ENCODE measurements at regions not wholly inside any gene's neighbourhood (a gene's known extent, or its start where the extent isn't known, plus 50 kb on each side); places are given as distances from the start of the nearest gene placed in this dataset.

DNA sequence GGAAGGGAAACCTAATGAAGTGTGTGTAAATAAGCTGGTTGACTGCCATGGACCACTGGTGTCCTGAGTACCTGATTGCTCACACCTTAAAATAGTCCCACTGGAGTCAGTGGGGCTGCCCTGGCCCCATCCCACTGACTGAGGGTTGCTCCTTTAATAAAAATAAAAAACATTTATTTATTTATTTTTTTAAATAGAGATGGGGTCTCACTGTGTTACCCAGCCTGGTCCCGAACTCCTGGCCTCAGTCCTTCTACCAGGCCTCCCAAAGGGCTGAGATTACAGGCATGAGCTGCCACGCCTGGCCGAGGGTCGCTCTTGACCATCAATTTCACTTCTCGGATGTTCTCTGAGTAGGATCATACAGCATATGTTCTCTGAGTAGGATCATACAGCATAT, 394.2 kb upstream of the IRX2 start:
- TF ChIP-seq, protein P1, sequence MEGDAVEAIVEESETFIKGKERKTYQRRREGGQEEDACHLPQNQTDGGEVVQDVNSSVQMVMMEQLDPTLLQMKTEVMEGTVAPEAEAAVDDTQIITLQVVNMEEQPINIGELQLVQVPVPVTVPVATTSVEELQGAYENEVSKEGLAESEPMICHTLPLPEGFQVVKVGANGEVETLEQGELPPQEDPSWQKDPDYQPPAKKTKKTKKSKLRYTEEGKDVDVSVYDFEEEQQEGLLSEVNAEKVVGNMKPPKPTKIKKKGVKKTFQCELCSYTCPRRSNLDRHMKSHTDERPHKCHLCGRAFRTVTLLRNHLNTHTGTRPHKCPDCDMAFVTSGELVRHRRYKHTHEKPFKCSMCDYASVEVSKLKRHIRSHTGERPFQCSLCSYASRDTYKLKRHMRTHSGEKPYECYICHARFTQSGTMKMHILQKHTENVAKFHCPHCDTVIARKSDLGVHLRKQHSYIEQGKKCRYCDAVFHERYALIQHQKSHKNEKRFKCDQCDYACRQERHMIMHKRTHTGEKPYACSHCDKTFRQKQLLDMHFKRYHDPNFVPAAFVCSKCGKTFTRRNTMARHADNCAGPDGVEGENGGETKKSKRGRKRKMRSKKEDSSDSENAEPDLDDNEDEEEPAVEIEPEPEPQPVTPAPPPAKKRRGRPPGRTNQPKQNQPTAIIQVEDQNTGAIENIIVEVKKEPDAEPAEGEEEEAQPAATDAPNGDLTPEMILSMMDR (IDR thresholded peaks at IDR 0.05) = no peak
- no peak for TF ChIP-seq POLR2A (IDR thresholded peaks at IDR 0.05)

All from body of pancreas (tissue), 4 donors.